Brain microvascular endothelial cell (primary cell): ENCODE measurements at regions not wholly inside any gene's neighbourhood (a gene's known extent, or its start where the extent isn't known, plus 50 kb on each side); places are given as distances from the start of the nearest gene placed in this dataset.

Experiments used
- DNase-seq: peaks from one replicate; pipeline ENCODE4 v3.0.0-alpha.2; 2020
- H3K27ac ChIP-seq: fragments of 250-450 bp; sonication (Bioruptor Pico); 2 replicates; pipeline ENCODE4 v1.5.1; 2020; ENCODE audit warnings: mild to moderate bottlenecking, moderate library complexity
- H3K27me3 ChIP-seq: fragments of 250-450 bp; sonication (Bioruptor Pico); replicated peaks from 2 replicates; pipeline ENCODE4 v1.5.1; 2020; ENCODE audit warnings: mild to moderate bottlenecking
- H3K36me3 ChIP-seq: fragments of 250-450 bp; sonication (Bioruptor Pico); replicated peaks from 2 replicates; pipeline ENCODE4 v1.5.1; 2020; ENCODE audit warnings: mild to moderate bottlenecking
- H3K4me3 ChIP-seq: 2 replicates; pipeline ENCODE4 v1.5.1; 2011; ENCODE audit warnings: low read depth, mild to moderate bottlenecking, control low read depth, low read length, moderate library complexity
- CTCF ChIP-seq: IDR thresholded peaks from 2 replicates; pipeline ENCODE4 v1.5.1; 2011; ENCODE audit warnings: low read depth, mild to moderate bottlenecking, moderate library complexity, low read length, control low read depth, inconsistent platforms; ENCODE audit errors: missing control alignments
- in situ Hi-C: cut with HindIII; loops from 2 replicates; pipeline ENCODE4 v1.10.0; 2017; ENCODE audit warnings: low sequenced_read_pairs, low pct_ligation_motif_present

- TF ChIP-seq CTCF, result peak; percentile 43
- in situ Hi-C loops, result no loop called here
- Histone ChIP-seq H3K27ac (no peak overlapping the region), H3K36me3 (no peaks in the 10 kb centered on the region), H3K27me3 (no peaks in the 10 kb centered on the region), H3K4me3 (no peak overlapping the region)
- DNase-seq, result peak; percentile 67
Observed at GRCh38 chr20:1822564-1823449, 72.4 kb upstream of the SIRPA start.

- Histone ChIP-seq H3K27me3 (no peaks in the 10 kb centered on the region), H3K36me3 (no peaks in the 10 kb centered on the region), H3K27ac (no peak overlapping the region), H3K4me3 (no peak overlapping the region)
- TF ChIP-seq CTCF, result no peak
- in situ Hi-C loops, result no loop called here
- peak; percentile 54 for DNase-seq
Observed at GRCh38 chr20:1820138-1821079, 74.8 kb upstream of the SIRPA start.

GRCh38 chr20:1819311-1820137, 75.7 kb upstream of the SIRPA start:
- no peaks in the 10 kb centered on the region for H3K36me3 ChIP-seq
- no peak for DNase-seq
- in situ Hi-C loops, result no loop called here
- no peak overlapping the region for H3K4me3 ChIP-seq
- H3K27me3 ChIP-seq, result no peaks in the 10 kb centered on the region
- no peak overlapping the region for H3K27ac ChIP-seq
- no peak for TF ChIP-seq CTCF

- no peaks in the 10 kb centered on the region for H3K36me3 ChIP-seq
- H3K27ac ChIP-seq, result no peak overlapping the region
- DNase-seq, result no peak
- H3K27me3 ChIP-seq, result no peaks in the 10 kb centered on the region
- no peak overlapping the region for H3K4me3 ChIP-seq
- no peak for TF ChIP-seq CTCF
- in situ Hi-C loops, result no loop called here
Observed at GRCh38 chr20:1818895-1819294, 76.3 kb upstream of the SIRPA start.

GRCh38 chr20:1818247-1818840, 76.9 kb upstream of the SIRPA start:
- Histone ChIP-seq H3K27ac (no peak overlapping the region), H3K4me3 (no peak overlapping the region), H3K36me3 (no peaks in the 10 kb centered on the region), H3K27me3 (no peaks in the 10 kb centered on the region)
- in situ Hi-C loops, result no loop called here
- no peak for TF ChIP-seq CTCF
- DNase-seq, result no peak
